SH-SY5Y (cell line): ENCODE measurements at regions not wholly inside any gene's neighbourhood (a gene's known extent, or its start where the extent isn't known, plus 50 kb on each side); places are given as distances from the start of the nearest gene placed in this dataset.

Experiments used
- GATA2 ChIP-seq: IDR thresholded peaks from 2 replicates; pipeline ENCODE4 v1.6.1; 2011; ENCODE audit warnings: mild to moderate bottlenecking, low read depth, low read length
- GATA3 ChIP-seq: IDR thresholded peaks from 2 replicates; pipeline ENCODE4 v1.6.1; 2011; ENCODE audit warnings: low read depth, mild to moderate bottlenecking, low read length, moderate library complexity

DNA sequence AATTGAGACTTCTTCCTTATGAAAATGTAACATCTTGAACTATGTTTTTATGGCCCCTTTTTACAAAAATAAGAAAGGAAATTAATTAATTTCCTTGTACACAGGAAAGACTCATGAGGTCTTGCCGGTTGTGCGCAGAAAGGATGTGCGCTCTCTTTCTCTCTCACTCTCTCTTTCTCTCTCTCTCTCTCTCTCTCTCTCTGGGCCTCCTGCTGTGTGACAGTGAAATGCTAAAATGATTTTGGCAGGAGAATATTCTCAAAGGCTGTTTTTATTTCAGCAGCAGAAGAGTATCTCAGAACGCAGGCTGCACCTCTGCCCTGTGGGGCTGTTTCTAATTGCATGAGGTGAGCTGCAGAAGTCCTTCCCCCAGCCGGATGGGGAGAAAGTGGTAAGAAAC lies 349.0 kb downstream of the MID1IP1 start:
- TF ChIP-seq GATA2 = no peak
- no peak for TF ChIP-seq GATA3
